DND-41 (cell line): ENCODE measurements at regions not wholly inside any gene's neighbourhood (a gene's known extent, or its start where the extent isn't known, plus 50 kb on each side); places are given as distances from the start of the nearest gene placed in this dataset.

ENCODE experiments used
- ATAC-seq: fragments of 200-7000 bp; cut with Tn5 transposase; 3 replicates; pipeline ENCODE4 v1.9.1; 2021; ENCODE audit warnings: low read depth; ENCODE audit not compliant: insufficient read depth
- DNase-seq: peaks from one replicate; pipeline ENCODE4 v3.0.0-alpha.2; 2020
- H2AFZ ChIP-seq: 2 replicates; pipeline ENCODE4 v1.6.0; 2012; ENCODE audit warnings: low read depth, low read length
- H3K27ac ChIP-seq: 2 replicates; pipeline ENCODE4 v1.5.1; 2012; ENCODE audit warnings: low read length, inconsistent platforms
- H3K27me3 ChIP-seq: fragments of 200-600 bp; sonication (generic); 2 replicates; pipeline ENCODE4 v1.6.0; 2012; ENCODE audit warnings: low read length, mild to moderate bottlenecking, inconsistent platforms; ENCODE audit not compliant: insufficient read depth, poor library complexity
- H3K36me3 ChIP-seq: 2 replicates; pipeline ENCODE4 v1.5.1; 2012; ENCODE audit warnings: low read length, inconsistent platforms; ENCODE audit not compliant: insufficient read depth
- H3K4me1 ChIP-seq: 2 replicates; pipeline ENCODE4 v1.5.1; 2012; ENCODE audit warnings: mild to moderate bottlenecking, low read length; ENCODE audit not compliant: insufficient read depth
- H3K4me2 ChIP-seq: 2 replicates; pipeline ENCODE4 v1.6.0; 2012; ENCODE audit warnings: mild to moderate bottlenecking, moderate library complexity, low read length, inconsistent platforms; ENCODE audit not compliant: insufficient read depth
- H3K4me3 ChIP-seq, 2 experiments: fragments of 200-600 bp in 1 of 2; shearing (Covaris generic) in 1 of 2; 2 replicates each; pipeline ENCODE4 v1.5.1; 2012 to 2016; ENCODE audit warnings: inconsistent platforms in 2 of 2, low read length in 2 of 2, mild to moderate bottlenecking in 2 of 2, low read depth in 1 of 2, moderate library complexity in 1 of 2
- H3K79me2 ChIP-seq: 2 replicates; pipeline ENCODE4 v1.6.0; 2012; ENCODE audit warnings: low read length, inconsistent platforms; ENCODE audit not compliant: insufficient read depth
- H3K9ac ChIP-seq: 2 replicates; pipeline ENCODE4 v1.6.0; 2012; ENCODE audit warnings: low read depth, mild to moderate bottlenecking, inconsistent platforms, low read length, moderate library complexity
- H3K9me3 ChIP-seq: 2 replicates; pipeline ENCODE4 v1.5.1; 2012; ENCODE audit warnings: low read length, moderate library complexity, mild to moderate bottlenecking, inconsistent platforms; ENCODE audit not compliant: insufficient read depth, severe bottlenecking
- H4K20me1 ChIP-seq: 2 replicates; pipeline ENCODE4 v1.6.0; 2012; ENCODE audit warnings: low read length; ENCODE audit not compliant: insufficient read depth
- EZH2 ChIP-seq: IDR thresholded peaks from 3 replicates; pipeline ENCODE4 v1.6.1; 2012; ENCODE audit warnings: borderline replicate concordance, low read depth, mild to moderate bottlenecking, moderate library complexity, low read length, inconsistent platforms; ENCODE audit not compliant: severe bottlenecking
- TF ChIP-seq, protein P1 (sequence below): IDR thresholded peaks from 2 replicates; pipeline ENCODE4 v1.5.1; 2012; ENCODE audit warnings: borderline replicate concordance, low read length, moderate library complexity, mild to moderate bottlenecking; ENCODE audit not compliant: poor library complexity, severe bottlenecking; ENCODE audit errors: extremely low read depth

DNA sequence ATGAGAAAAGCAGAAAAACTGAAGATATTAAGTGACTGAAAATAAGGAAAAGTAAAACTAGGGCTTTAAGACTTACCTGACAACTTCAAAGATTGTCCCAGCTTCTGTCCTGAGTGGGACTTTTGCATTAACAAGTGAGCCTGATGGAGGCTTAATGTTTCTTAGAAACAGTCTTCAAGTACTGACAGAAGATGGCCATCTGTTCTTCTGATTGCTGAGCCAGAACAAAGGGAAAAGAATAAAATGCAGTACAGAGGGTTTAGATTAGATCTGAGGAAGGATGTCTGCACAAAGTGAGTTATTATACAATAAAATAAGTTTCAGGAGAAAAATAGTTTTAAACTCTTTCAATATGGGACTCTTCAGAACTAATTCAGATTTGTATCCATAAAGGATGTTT lies 500.7 kb downstream of the CETN3 start:
- no peaks in the 10 kb centered on the region for H3K79me2 ChIP-seq
- no peak for ATAC-seq
- H3K36me3 ChIP-seq: no peaks in the 10 kb centered on the region
- H2AFZ ChIP-seq: no peak overlapping the region
- DNase-seq: no peak
- H3K27ac ChIP-seq: no peak overlapping the region
- no peaks in the 10 kb centered on the region for H3K9me3 ChIP-seq
- no peak overlapping the region for H3K9ac ChIP-seq
- no peaks in the 10 kb centered on the region for H3K4me1 ChIP-seq
- no peak overlapping the region for H3K4me2 ChIP-seq
- H3K27me3 ChIP-seq: no peaks in the 10 kb centered on the region
- H3K4me3 ChIP-seq: no peak overlapping the region
- TF ChIP-seq EZH2: no peak
- TF ChIP-seq, protein P1, sequence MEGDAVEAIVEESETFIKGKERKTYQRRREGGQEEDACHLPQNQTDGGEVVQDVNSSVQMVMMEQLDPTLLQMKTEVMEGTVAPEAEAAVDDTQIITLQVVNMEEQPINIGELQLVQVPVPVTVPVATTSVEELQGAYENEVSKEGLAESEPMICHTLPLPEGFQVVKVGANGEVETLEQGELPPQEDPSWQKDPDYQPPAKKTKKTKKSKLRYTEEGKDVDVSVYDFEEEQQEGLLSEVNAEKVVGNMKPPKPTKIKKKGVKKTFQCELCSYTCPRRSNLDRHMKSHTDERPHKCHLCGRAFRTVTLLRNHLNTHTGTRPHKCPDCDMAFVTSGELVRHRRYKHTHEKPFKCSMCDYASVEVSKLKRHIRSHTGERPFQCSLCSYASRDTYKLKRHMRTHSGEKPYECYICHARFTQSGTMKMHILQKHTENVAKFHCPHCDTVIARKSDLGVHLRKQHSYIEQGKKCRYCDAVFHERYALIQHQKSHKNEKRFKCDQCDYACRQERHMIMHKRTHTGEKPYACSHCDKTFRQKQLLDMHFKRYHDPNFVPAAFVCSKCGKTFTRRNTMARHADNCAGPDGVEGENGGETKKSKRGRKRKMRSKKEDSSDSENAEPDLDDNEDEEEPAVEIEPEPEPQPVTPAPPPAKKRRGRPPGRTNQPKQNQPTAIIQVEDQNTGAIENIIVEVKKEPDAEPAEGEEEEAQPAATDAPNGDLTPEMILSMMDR: no peak
- H4K20me1 ChIP-seq: no peaks in the 10 kb centered on the region

DNA sequence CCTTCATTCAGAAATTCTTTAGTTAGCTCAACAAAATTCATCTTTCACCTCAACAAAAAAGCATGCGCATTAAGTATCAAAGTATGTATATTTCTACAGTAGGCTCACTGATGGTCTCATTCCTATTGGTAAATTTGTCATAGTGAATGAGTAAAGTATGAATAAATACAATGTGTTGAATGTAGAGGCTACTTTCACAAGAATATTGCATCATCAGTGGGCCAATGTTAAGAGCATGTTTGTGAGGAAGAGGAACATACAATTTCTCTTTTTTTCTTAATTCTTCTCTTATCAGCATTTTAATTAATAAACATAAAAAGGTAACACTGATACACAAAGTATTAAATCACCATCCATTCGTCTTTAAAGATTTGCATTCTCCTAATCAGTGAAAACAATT lies 505.1 kb downstream of the CETN3 start:
- DNase-seq: no peak
- Histone ChIP-seq H3K79me2 (no peaks in the 10 kb centered on the region), H3K27me3 (no peaks in the 10 kb centered on the region), H4K20me1 (no peaks in the 10 kb centered on the region), H3K4me1 (no peaks in the 10 kb centered on the region), H3K9ac (no peak overlapping the region), H3K4me2 (no peak overlapping the region), H3K4me3 (no peak overlapping the region), H3K9me3 (no peaks in the 10 kb centered on the region), H2AFZ (no peak overlapping the region), H3K36me3 (no peaks in the 10 kb centered on the region), H3K27ac (no peak overlapping the region)
- TF ChIP-seq, protein P1: no peak
- TF ChIP-seq EZH2: no peak
- ATAC-seq: no peak

DNA sequence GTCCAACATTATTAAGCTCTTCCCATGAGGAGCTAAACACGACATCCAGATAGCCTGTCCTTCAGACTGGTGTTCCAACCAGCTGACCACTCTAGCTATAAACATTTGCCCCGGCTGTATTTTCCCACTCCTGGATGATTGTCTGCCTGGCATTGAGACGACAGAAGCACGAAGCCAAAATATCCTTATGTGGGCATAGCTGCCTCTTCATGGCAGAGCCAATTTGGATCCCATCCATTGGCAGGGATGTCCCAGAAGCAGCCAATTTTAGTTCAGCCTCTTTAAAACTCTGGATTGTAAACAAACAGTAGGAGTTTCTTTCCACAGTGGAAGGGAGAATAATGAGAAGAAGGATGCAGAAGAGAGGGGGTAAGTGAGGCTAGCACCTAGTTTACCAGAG lies 507.6 kb downstream of the CETN3 start:
- ATAC-seq (no peak), DNase-seq (no peak)
- Histone ChIP-seq H3K79me2 (no peaks in the 10 kb centered on the region), H3K27ac (no peak overlapping the region), H4K20me1 (no peaks in the 10 kb centered on the region), H3K4me2 (no peak overlapping the region), H2AFZ (no peak overlapping the region), H3K27me3 (no peaks in the 10 kb centered on the region), H3K4me1 (no peaks in the 10 kb centered on the region), H3K36me3 (no peaks in the 10 kb centered on the region), H3K9ac (no peak overlapping the region), H3K9me3 (no peaks in the 10 kb centered on the region), H3K4me3 (no peak overlapping the region)
- TF ChIP-seq, protein P1: no peak
- TF ChIP-seq EZH2: no peak

DNA sequence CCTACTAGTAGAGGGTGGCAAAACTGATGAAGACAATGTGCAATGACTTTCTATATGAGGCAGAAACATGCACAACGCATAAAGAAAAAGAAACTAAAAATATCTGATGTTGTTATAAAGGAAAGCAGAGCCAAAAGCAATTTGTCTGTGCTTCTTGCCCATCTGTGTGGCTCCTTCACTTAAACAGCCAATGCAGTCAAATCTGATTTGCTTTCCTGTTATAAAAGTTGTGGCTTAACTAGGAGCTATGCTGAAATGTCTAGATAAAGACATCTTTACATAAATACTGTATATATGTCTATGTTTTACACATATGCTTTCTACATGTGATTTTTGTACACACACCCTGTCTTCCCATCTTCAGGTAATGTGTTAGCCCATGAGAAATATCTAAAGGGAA lies 508.2 kb downstream of the CETN3 start:
- no peak for ATAC-seq
- Histone ChIP-seq H3K79me2 (no peaks in the 10 kb centered on the region), H4K20me1 (no peaks in the 10 kb centered on the region), H3K9ac (no peak overlapping the region), H2AFZ (no peak overlapping the region), H3K9me3 (no peaks in the 10 kb centered on the region), H3K4me2 (no peak overlapping the region), H3K4me1 (no peaks in the 10 kb centered on the region), H3K36me3 (no peaks in the 10 kb centered on the region), H3K4me3 (no peak overlapping the region), H3K27ac (no peak overlapping the region), H3K27me3 (no peaks in the 10 kb centered on the region)
- no peak for DNase-seq
- TF ChIP-seq, protein P1: no peak
- TF ChIP-seq EZH2: no peak
